Lower lobe of right lung (tissue), 2 donors: ENCODE measurements at regions not wholly inside any gene's neighbourhood (a gene's known extent, or its start where the extent isn't known, plus 50 kb on each side); places are given as distances from the start of the nearest gene placed in this dataset.

Experiments
- ATAC-seq, 2 donors: fragments of 200-7000 bp; cut with Tn5 transposase; one replicate each; pipeline ENCODE4 v1.9.1; 2020 to 2022; ENCODE audit warnings: mild to moderate bottlenecking in 2 of 2, moderate library complexity in 2 of 2
- DNase-seq: peaks from one replicate; pipeline ENCODE4 v3.0.0-alpha.2; 2020
- H3K27ac ChIP-seq: fragments of 200-600 bp; one replicate; pipeline ENCODE4 v1.8.0; 2022
- H3K27me3 ChIP-seq: fragments of 200-600 bp; one replicate; pipeline ENCODE4 v1.8.0; 2022; ENCODE audit warnings: low read depth
- H3K36me3 ChIP-seq: fragments of 200-600 bp; one replicate; pipeline ENCODE4 v1.8.0; 2022; ENCODE audit warnings: mild to moderate bottlenecking
- H3K4me1 ChIP-seq: fragments of 200-600 bp; one replicate; pipeline ENCODE4 v1.8.0; 2022
- H3K4me3 ChIP-seq: fragments of 200-600 bp; one replicate; pipeline ENCODE4 v1.8.0; 2022; ENCODE audit warnings: mild to moderate bottlenecking
- H3K9me3 ChIP-seq: fragments of 200-600 bp; one replicate; pipeline ENCODE4 v1.8.0; 2022
- intact Hi-C: fragments of 100-400 bp; cut with DNase I; formaldehyde crosslinking; loops from one replicate; pipeline ENCODE4 v1.11.0; 2022
- TF ChIP-seq, protein P1 (sequence below): fragments of 200-600 bp; IDR thresholded peaks from one replicate; pipeline ENCODE4 v1.8.0; 2022; ENCODE audit warnings: antibody characterized with exemption, mild to moderate bottlenecking
- donor health status: DM: no; HTN: yes; CAD: no; lungs with severe emphysema.

DNA sequence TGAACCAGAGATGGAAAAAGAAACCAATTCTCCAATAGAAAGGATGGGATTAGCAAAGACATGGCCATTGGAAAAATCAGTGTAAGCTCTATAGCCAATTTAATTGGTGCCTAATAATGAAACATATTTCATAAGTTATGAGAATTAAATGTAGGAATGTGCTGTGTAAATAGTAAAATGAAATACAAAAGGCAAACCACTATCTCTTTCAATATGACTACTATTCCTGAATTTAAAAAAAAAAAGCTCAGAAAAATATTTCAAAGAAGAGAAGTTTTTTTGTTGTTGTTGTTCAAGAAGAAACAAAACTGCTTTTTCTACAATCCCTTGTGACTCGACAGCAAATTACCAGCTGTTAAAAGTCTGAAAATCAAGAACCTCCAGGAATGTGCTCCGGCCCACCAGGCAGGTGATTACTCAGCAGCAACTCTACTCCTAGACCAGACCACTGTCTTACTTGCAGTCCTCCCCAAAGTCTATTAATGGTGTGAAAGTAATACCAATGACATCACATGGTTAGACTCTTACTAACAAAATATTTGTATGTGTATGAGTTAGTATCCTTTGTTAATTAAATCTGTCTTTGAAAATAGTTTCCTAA lies 362.4 kb downstream of the KCTD12 start:
- no peak overlapping the region for H3K4me3 ChIP-seq
- H3K9me3 ChIP-seq, result no peaks in the 10 kb centered on the region
- DNase-seq (no peak), ATAC-seq (no peak)
- no peaks in the 10 kb centered on the region for H3K27me3 ChIP-seq
- H3K27ac ChIP-seq, result no peak overlapping the region
- TF ChIP-seq, protein P1, sequence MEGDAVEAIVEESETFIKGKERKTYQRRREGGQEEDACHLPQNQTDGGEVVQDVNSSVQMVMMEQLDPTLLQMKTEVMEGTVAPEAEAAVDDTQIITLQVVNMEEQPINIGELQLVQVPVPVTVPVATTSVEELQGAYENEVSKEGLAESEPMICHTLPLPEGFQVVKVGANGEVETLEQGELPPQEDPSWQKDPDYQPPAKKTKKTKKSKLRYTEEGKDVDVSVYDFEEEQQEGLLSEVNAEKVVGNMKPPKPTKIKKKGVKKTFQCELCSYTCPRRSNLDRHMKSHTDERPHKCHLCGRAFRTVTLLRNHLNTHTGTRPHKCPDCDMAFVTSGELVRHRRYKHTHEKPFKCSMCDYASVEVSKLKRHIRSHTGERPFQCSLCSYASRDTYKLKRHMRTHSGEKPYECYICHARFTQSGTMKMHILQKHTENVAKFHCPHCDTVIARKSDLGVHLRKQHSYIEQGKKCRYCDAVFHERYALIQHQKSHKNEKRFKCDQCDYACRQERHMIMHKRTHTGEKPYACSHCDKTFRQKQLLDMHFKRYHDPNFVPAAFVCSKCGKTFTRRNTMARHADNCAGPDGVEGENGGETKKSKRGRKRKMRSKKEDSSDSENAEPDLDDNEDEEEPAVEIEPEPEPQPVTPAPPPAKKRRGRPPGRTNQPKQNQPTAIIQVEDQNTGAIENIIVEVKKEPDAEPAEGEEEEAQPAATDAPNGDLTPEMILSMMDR, result no peak
- no peaks in the 10 kb centered on the region for H3K4me1 ChIP-seq
- no peaks in the 10 kb centered on the region for H3K36me3 ChIP-seq
- intact Hi-C loops, result no loop called here

DNA sequence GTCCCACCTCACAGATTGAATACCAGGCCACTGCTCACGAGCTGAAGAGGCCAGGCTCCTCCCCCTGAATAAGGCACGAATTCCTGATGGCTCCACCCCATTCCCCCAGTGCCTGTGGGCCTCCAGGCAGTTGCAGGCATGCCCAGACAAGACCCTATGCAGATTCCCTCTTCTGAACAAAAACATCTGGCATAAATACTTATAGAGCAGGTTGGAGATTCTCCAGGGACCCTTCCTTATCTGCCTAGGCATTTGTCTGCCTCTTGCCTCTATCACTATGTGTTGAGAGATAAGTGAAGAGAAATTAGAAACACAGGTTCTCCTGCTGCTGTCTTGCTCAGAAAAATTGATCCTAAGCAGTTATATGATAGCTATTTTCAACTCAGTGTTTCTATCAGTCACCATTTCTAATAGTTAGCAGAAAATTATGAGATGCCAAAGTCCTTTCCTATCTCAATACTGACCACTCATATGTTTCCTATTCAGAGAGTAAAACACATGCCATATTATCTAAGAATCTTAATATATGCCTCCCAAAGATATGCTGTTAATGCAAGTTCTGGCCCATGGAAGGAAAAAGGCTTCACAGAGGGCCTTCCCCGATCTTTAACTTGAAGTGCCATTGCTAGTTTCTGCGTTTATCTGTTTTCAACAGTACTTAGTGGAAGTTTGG lies 364.0 kb downstream of the KCTD12 start:
- Histone ChIP-seq H3K9me3 (no peaks in the 10 kb centered on the region), H3K4me1 (no peaks in the 10 kb centered on the region), H3K27me3 (no peaks in the 10 kb centered on the region), H3K36me3 (no peaks in the 10 kb centered on the region), H3K4me3 (no peak overlapping the region), H3K27ac (no peak overlapping the region)
- TF ChIP-seq, protein P1, result no peak
- intact Hi-C loops, result no loop called here
- no peak for DNase-seq
- no peak for ATAC-seq

DNA sequence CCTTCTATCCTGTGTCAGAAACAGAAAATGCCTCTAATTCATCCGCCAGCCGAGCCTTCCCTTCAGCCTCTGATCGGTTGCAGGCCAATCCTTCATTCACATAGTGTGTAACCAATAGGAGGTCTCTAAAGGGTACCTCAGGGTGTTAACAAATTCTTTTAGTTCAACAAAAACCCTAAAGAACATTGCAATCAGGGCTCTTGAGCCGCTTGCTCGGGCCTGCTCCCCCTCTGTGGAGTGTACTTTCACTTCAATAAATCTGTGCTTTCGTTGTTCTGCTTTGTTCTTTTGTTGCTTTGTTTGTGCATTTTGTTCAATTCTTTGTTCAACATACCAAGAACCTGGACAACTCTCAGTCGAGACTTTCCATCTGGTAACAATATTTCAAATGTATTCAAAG lies 366.5 kb downstream of the KCTD12 start:
- ATAC-seq, result no peak
- peaks cover 8% of the 10 kb centered on the region for H3K4me1 ChIP-seq
- H3K27ac ChIP-seq, result no peak overlapping the region
- TF ChIP-seq, protein P1, result no peak
- H3K9me3 ChIP-seq, result no peaks in the 10 kb centered on the region
- no peaks in the 10 kb centered on the region for H3K27me3 ChIP-seq
- intact Hi-C loops, result no loop called here
- DNase-seq, result no peak
- H3K36me3 ChIP-seq, result no peaks in the 10 kb centered on the region
- H3K4me3 ChIP-seq, result no peak overlapping the region

DNA sequence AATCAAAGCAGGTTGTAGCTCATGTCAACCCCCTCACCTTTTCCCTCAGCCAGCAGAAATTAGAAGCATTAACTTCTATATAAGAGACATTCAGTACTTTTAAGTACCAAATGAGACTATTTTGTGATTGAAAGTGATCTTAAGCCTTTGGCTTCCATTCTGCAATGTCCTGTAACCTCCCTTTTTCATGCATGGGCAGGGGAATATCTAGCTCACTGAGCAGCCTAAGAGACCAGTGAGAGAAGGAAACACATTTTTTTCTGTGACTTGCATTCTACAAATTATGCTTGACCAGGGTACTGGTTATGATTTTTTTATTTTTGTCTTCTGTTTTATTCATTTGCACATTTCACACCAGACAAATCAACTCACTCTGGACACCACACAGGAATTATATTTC lies 369.6 kb downstream of the KCTD12 start:
- Histone ChIP-seq H3K27ac (no peak overlapping the region), H3K4me3 (no peak overlapping the region), H3K36me3 (no peaks in the 10 kb centered on the region), H3K9me3 (no peaks in the 10 kb centered on the region), H3K4me1 (peaks cover 8% of the 10 kb centered on the region), H3K27me3 (no peaks in the 10 kb centered on the region)
- no peak for DNase-seq
- TF ChIP-seq, protein P1, result no peak
- intact Hi-C loops, result no loop called here
- no peak for ATAC-seq

DNA sequence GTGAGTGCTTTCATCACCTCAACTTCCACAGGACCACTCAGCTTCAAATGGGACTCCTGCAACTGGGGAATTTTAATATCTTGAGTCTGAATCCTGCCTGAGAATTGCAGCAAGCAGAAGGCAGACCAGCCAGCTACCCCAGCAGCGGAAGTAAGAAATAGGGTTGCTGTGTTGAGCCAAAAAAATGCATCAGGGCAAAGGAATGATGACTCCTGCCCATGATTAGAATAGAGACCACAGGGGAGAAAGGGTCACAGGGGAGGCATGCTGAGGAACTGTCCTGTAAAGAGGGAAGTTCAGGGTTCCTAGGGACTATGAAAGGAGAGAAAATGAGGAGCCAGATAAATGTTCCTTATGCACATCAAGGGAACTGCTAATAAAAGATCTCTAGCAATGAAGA lies 370.2 kb downstream of the KCTD12 start:
- Histone ChIP-seq H3K4me3 (no peak overlapping the region), H3K36me3 (no peaks in the 10 kb centered on the region), H3K9me3 (no peaks in the 10 kb centered on the region), H3K4me1 (peaks cover 8% of the 10 kb centered on the region), H3K27ac (no peak overlapping the region), H3K27me3 (no peaks in the 10 kb centered on the region)
- DNase-seq, result no peak
- intact Hi-C loops, result no loop called here
- no peak for ATAC-seq
- TF ChIP-seq, protein P1, result no peak
